NCI-H345 treated with DMSO at 0.1 percent for 48 hours (cell line): ENCODE measurements at regions not wholly inside any gene's neighbourhood (a gene's known extent, or its start where the extent isn't known, plus 50 kb on each side); places are given as distances from the start of the nearest gene placed in this dataset.

ENCODE experiments used
- DNase-seq: peaks from one replicate; lab custom pipeline; 2025; ENCODE audit not compliant: unreplicated experiment; lab: John Stamatoyannopoulos, UW

DNA sequence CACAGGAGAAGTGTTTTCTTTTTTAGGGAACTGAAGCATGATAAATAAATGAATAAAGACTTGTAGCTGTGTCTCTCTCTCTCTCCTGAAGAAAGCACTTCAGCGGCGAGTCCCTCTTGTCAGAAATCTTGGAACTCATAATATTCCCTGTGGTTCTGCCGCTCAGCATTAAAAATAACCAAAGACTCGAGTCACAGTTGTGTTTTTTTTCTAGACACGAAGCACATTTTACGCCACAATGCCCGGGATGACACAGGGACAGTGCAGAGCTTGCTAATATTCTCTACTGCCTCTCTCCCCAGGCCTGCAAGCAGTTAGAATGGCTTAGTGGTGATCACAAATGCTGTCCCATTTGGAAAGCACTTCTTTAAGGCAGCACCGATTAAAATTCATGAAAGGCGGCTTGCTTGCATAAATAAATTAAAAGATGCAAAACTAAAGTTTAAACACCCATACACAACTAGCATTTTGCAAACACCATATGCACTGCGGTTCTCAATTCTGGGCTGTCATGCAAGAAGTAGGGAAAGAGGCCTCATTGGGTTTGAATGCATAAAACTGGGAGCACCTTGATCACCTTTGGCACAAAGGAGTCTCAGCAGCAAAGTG, 597.4 kb downstream of the SOX6 start:
- DNase-seq: no peak

DNA sequence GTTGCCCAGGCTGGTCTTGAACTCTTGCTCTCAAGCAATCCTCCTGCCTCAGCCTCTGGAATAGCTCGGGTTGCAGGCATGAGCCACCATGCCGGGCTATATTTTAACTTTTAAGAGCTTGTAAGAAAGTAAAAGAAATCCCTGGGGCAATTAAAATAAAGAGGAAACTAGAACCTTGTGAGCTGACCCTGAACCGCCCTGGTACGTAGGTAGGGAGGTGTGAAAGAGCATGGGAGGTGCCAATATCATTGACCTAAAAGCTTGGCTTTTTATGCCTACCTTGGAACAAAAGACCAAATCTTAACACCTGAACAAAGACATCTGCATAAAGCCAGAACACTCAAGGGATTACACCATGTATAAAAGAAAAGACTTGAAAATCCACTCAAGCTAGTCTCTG, 595.1 kb downstream of the SOX6 start:
- DNase-seq: no peak

GRCh38 chr11:15764326-15764725, 592.0 kb downstream of the SOX6 start:
- no peak for DNase-seq

DNA sequence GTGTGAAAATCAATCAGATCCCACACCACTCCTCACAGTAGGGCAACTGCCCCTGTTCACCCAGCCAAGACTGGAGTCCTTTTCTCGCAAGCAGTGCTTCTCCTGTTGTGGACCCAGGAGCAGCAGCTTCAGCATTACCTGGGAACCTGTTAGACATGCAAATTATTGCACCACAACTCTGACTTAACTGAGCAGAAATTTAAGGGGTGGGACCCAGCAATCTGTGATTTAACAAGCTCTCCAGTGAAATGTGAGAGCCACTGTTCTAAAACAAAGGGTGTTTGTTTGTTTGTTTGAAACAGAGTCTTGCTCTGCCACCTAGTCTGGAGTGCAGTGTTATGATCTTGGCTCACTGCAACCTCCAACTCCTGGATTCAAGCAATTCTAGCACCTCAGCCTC, 591.4 kb downstream of the SOX6 start:
- DNase-seq: no peak

DNA sequence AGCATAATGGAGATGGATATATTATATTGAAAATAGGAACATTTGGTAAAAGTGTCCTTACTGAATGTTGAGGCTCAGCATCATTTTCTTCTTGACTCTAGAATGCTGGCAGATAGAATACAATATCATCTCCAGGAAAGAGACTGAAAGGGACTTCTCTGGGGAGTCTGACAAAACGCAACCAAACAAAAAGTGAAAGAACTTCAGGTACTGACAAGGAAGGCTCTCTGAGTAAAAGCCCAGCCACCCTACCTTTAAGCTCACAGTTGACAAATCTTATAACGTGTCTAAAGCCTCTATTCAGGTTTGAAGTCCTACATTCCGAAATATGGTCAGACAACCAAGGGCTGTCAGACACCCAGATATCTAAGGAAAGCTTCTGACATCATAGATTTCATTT, 590.8 kb downstream of the SOX6 start:
- DNase-seq: no peak

- no peak for DNase-seq
Measured at GRCh38 chr11:15768321-15768720, 588.0 kb downstream of the SOX6 start.

- DNase-seq: no peak
Measured at GRCh38 chr11:15769203-15769602, 587.1 kb downstream of the SOX6 start.

DNA sequence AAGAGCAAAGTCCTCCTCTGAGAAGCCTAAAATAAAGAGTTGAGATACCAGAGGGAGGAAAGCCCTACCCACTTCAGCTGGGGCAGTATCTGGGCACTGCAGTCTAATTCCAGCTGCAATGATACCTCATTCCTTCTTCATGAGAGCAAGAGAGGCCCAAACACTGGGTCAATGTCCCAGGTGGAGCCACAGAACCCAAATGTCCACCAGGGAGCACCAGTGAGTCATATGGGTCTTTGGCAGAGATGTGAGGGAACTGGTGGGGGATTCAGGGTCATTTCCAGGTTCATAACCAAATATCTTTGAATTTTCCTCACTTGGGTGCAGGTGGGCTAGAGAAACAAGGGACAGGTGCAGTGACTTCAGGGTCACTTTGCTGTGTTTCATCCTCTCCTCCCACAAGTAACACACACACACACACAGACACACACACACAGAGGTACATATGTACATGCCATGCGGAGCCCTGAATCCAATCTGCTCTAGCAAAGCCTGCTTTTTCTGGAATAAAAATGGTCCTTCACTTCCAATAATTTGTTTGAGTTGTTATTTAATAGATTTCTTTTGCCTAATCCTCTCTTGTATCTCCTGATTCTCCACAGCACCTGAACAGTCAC, 585.4 kb downstream of the SOX6 start:
- no peak for DNase-seq

DNA sequence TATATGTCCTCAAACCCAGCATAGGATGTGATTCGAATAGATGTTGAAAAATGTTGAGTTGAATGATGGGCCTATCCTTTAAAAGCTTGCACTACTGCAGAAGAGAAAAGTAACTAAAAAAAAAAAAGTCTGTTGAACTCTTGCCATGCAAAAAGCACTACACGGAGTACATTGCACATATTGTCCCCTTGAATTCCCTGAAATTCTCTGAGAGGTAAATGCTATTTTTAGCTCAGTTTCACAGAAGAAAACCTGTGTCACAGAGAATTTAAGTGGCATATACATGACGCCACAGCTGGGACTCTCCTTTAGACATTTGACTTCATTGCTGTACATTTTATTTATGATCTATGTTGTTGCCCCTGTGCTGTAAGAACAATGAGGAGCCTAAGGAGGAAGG, 583.8 kb downstream of the SOX6 start:
- DNase-seq: no peak

DNA sequence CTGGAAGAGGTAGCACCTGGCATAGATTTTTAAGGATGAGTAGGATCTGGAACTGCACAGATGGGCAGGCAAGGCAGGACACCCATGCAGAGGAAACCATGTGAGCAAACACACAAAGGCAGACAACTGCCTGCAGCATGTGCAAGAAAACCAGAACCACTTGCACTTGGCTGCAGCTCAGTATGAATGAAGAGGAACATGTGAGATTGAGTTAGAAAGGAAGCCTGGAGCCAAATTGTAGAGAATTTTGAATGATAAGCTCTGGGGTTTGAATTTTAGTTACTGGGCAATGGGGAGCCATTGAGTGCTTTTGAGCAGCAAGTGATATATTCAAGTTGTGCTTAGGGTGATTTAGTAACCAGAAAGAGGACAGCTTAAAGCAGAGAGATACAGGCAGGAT, 583.4 kb downstream of the SOX6 start:
- no peak for DNase-seq

- DNase-seq: no peak
Measured at GRCh38 chr11:15773476-15774387, 582.6 kb downstream of the SOX6 start.

DNA sequence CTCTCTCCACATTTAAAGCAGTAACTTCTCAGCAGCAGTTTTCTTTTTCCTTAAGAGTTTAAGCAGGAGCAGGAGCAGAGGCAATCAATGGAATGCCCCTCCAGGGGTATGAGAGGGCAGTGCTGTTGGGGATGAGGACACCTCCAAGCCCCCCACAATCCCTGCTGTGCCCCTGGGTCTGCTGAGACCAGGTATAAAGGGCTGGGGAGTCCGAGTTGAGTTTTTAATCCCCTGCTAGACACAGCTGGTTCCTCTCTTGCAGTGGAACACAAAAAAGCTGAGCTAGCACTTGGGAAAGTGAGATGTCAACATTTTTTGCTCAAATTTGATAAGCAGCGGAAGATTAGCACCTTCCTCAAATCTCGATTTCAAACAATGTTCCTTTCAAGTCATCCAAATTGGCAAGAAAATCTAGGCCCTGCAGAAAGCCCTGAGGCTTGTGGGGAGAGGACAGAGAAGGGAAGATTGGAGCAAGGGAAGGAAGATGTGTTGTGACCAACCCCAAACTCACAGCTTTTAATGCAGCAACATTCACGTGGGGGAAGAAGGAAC, 581.9 kb downstream of the SOX6 start:
- no peak for DNase-seq

DNA sequence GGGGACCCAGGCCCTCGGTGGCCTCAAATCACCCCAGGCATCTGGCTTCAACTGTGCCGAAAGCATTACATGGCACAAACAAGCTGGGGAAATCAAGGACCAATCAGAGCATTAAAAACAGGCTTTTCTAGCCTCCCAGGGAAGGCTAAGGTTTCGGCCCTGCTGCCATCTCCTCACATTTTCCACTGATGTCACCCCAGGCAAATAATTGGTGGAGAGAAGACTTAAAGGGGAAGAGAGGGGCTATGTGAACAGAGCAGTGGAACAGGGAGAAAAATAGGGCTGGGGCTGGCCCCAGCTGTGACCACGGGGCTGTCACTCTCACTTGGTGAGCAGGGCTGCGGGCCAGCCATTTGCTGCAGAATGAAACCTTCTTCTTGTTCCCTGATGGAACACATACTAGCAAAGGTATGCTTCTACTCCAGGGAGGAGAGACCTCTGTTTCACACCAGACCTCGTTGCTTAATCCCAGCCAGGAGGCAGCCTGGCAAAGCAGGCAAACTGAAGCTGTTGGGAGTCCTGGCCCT, 581.3 kb downstream of the SOX6 start:
- no peak for DNase-seq

DNA sequence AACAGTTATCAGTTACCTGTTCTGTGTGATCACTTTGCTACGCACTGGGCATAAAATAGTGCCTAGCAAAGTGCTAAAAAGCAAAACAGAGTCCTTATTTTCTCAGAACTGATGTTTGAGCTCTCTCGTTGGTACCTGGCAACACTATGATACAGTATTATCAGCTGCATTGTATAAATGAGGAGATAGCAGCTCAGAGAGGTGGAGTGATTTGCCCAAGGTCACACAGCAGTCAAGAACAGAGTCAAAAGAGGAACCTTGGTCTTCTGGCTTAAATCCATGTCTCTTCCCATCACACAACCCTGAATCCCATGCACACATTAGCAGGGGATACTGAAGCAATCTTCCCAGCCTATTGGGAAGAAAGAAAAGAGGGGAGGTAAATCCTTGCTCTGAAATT, 580.5 kb downstream of the SOX6 start:
- no peak for DNase-seq

DNA sequence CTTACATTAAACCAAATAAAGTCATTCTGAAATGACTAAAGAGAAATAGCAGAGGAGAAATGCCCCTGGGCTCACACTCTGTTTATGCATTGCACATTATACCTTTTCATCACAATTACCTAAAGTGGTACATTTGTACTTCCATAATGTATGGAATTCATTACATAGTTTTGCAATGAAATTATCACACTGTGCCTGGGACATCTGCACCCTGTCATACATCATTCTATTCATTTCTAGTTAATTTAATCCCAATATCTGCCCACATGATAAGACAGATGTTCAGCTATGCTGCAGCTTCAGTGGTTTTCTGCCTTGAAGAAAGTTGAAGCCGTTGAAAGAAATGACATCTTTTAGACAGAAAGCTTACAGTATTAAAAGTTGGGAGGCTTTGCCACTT, 580.0 kb downstream of the SOX6 start:
- no peak for DNase-seq

DNA sequence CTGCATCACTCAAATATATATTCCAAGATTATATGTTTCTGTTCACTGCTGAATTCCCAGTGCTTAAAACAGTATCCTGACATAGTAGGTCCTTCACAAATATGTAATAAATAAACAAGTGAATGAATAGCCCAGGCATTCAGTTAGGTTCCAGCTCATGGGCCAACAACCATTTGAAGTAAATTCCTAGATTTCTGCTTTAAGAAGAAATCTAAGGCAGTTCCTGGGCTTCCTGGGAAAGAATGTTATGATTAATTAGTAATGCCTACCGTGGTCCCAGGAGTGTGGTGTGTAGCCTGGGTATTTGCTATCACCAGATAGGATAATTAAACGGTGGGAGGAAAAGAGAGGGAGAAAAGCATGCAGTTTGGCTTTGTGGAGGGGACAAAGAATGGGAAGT, 576.8 kb downstream of the SOX6 start:
- DNase-seq: no peak

DNA sequence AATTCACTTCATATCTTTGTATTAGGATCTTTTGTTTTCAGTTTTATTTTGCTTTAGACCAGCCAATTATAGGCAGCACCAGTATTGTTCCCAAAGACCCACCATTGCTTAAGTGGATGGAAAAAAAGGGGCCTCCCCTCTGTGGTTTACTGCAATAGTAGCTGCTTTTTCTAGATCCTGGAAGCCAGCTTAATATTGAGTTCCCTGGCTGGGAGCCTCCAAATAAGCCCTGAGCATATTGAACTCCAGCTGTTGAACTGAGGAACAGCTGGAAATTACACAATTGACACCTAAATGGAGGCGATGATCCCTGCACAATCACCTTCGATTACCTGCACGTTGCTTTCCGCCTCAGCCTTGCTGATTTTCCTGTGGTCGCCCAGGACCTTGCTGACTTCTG, 576.0 kb downstream of the SOX6 start:
- no peak for DNase-seq

DNA sequence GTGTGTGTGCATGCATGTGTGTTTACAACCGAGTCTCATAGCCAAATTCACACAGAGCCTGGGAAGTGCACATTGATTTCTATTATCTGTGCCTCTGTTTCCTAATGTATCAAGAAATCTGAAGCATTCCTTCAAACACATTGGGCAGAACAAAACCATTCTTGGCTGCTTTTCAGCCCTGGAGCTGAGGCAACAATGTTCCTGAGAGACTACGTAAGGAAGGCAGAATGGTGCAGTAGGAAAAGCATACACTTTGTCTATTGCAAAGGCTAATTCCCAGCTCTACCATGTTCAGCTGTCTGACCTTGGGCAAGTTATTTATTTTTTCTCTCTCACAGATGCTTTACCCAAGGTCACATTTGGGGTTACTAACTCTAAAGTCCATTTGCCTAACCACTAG, 575.5 kb downstream of the SOX6 start:
- no peak for DNase-seq

DNA sequence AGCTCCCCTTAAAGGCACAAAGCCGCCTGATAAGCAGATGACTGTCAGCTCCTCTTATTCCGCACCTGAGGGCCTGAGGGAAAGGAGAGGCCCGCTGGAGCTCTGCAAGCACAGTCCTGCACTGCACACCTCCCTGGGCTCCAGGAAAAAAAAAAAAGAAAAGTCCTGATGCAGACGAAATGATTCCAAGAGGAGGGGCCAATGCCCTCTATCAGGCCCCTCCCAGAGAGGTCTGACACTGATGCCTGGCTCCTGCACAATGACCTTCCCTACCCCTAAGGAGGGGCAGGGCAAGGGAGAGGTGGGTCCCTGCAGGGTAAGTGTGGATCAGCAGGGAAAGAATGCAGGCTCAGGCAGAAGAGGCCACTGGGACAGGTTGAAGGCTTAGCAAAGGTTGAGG, 572.7 kb downstream of the SOX6 start:
- no peak for DNase-seq

DNA sequence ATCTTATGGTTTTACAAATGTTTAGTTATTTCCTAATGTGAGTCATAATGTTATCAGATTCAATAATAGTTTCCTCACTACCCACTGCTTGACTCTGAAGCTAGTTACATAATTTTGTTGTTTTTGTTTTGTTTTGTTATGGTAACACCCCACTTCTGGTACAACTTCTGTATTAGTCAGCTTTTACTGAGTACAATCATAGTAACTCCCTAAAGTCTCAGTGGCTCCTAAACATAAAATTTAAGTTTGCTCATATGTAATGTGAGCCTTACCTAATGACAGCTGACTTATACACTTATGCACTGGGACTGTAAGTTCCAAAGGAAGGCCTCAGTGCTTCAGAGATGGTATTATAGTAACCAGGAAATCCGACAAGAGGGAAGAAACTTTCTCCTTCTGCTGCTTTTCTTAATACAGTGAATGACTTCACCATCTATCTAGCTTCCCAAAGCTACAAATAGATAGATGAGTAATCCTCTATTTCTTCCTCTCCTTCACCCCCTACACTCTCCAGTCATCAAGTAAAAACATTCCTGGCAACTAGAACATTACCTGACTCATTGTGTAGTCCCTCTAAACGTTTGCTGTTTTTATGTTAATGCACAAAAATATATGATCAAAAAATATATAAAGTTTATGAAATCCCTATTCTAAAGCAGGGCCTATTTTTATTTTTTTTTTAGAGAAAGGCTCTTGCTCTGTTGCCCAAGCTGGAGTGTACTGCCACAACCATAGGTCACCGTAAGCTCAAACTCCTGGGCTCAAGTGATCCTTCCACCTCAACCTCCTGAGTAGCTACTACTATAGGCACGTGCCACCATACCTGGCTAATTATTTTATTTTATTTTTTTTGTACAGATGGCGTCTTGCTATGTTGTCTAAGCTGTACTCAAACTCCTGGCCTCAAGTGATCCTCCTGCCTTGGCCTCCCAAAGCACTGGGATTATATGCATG, 563.0 kb downstream of the SOX6 start:
- DNase-seq: no peak
